Stimulated activated CD4-positive, alpha-beta T cell treated with anti-CD3 and anti-CD28 coated beads, TNF-alpha, amount 100 ng/mL, for 1 hour (primary cell): ENCODE measurements at regions not wholly inside any gene's neighbourhood (a gene's known extent, or its start where the extent isn't known, plus 50 kb on each side); places are given as distances from the start of the nearest gene placed in this dataset.

Experiments used
- DNase-seq, 3 donors: peaks; one replicate each; pipeline ENCODE4 v3.0.0-alpha.2; 2020; ENCODE audit warnings: low read depth in 3 of 3, low spot score in 1 of 3

GRCh38 chr9:16025627-16026026 lies 472.8 kb downstream of the CCDC171 start:
- no peak for DNase-seq

- DNase-seq = no peak
Measured at GRCh38 chr9:16026886-16027285, 474.0 kb downstream of the CCDC171 start.

- DNase-seq = no peak
Measured at GRCh38 chr9:16028548-16028947, 475.7 kb downstream of the CCDC171 start.

- no peak for DNase-seq
Measured at GRCh38 chr9:16029046-16029615, 476.3 kb downstream of the CCDC171 start.

- no peak for DNase-seq
Measured at GRCh38 chr9:16029796-16030363, 477.0 kb downstream of the CCDC171 start.

- DNase-seq = no peak
Measured at GRCh38 chr9:16030528-16031185, 477.8 kb downstream of the CCDC171 start.

GRCh38 chr9:16031486-16031885 lies 478.6 kb downstream of the CCDC171 start:
- no peak for DNase-seq

- no peak for DNase-seq
Measured at GRCh38 chr9:16031971-16032370, 479.1 kb downstream of the CCDC171 start.

- DNase-seq = no peak
Measured at GRCh38 chr9:16032799-16033198, 480.0 kb downstream of the CCDC171 start.

- DNase-seq = no peak
Measured at GRCh38 chr9:16033253-16033652, 480.4 kb downstream of the CCDC171 start.

GRCh38 chr9:16033921-16034691 lies 481.3 kb downstream of the CCDC171 start:
- no peak for DNase-seq

GRCh38 chr9:16039218-16039987 lies 486.6 kb downstream of the CCDC171 start:
- no peak for DNase-seq

- no peak for DNase-seq
Measured at GRCh38 chr9:16039988-16040761, 487.3 kb downstream of the CCDC171 start.

- DNase-seq = no peak
Measured at GRCh38 chr9:16043756-16044578, 491.1 kb downstream of the CCDC171 start.

GRCh38 chr9:16044579-16044881 lies 491.7 kb downstream of the CCDC171 start:
- DNase-seq = no peak

GRCh38 chr9:16045651-16046280 lies 492.9 kb downstream of the CCDC171 start:
- no peak for DNase-seq

- DNase-seq = no peak
Measured at GRCh38 chr9:16046713-16047112, 493.9 kb downstream of the CCDC171 start.

- DNase-seq = no peak
Measured at GRCh38 chr9:16048129-16048528, 495.3 kb downstream of the CCDC171 start.

- DNase-seq = no peak
Measured at GRCh38 chr9:16052146-16052545, 499.3 kb downstream of the CCDC171 start.
